Suprapubic skin (tissue), 4 donors: ENCODE measurements at regions not wholly inside any gene's neighbourhood (a gene's known extent, or its start where the extent isn't known, plus 50 kb on each side); places are given as distances from the start of the nearest gene placed in this dataset.

Source experiments
- DNase-seq, 2 donors: peaks; one replicate each; pipeline ENCODE4 v3.0.0-alpha.2; 2019; ENCODE audit warnings: low spot score in 2 of 2
- H3K27ac ChIP-seq: fragments of 200-600 bp; sonication (generic); one replicate; pipeline ENCODE4 v1.5.1; 2019
- H3K27me3 ChIP-seq: fragments of 200-600 bp; sonication (generic); one replicate; pipeline ENCODE4 v1.5.1; 2019
- H3K36me3 ChIP-seq: fragments of 200-600 bp; sonication (generic); one replicate; pipeline ENCODE4 v1.5.1; 2019
- H3K4me1 ChIP-seq: fragments of 200-600 bp; sonication (generic); one replicate; pipeline ENCODE4 v1.5.1; 2019
- H3K4me3 ChIP-seq: fragments of 200-600 bp; sonication (generic); one replicate; pipeline ENCODE4 v1.5.1; 2019; ENCODE audit warnings: mild to moderate bottlenecking
- H3K9me3 ChIP-seq: fragments of 200-600 bp; sonication (generic); one replicate; pipeline ENCODE4 v1.5.1; 2019
- EP300 ChIP-seq: sonication (generic); formaldehyde crosslinking; IDR thresholded peaks from one replicate; pipeline ENCODE4 v1.6.1; 2017; ENCODE audit warnings: antibody characterized with exemption
- POLR2A ChIP-seq, 2 donors: fragments of 450-650 bp; IDR thresholded peaks; one replicate each; pipeline ENCODE4 v1.6.1; 2017; ENCODE audit warnings: antibody characterized with exemption in 2 of 2, mild to moderate bottlenecking in 2 of 2, moderate library complexity in 2 of 2
- POLR2AphosphoS5 ChIP-seq, 3 donors: sonication (generic); formaldehyde crosslinking; IDR thresholded peaks; one replicate each; pipeline ENCODE4 v1.6.1; 2017; ENCODE audit warnings: antibody characterized with exemption in 3 of 3
- WGBS: methylation state at CpG from one replicate; pipeline ENCODE4 v1.1.5; 2018; 5-methylcytosine and 5-hydroxymethylcytosine counted together
- TF ChIP-seq, protein P1 (sequence below), 2 donors: fragments of 200-600 bp in 1 of 2; fragments of 450-650 bp in 1 of 2; sonication (generic) in 1 of 2; IDR thresholded peaks; one replicate each; pipeline ENCODE4 v1.5.1; 2016 to 2019; ENCODE audit warnings: antibody characterized with exemption in 2 of 2, mild to moderate bottlenecking in 1 of 2, moderate library complexity in 1 of 2

DNA sequence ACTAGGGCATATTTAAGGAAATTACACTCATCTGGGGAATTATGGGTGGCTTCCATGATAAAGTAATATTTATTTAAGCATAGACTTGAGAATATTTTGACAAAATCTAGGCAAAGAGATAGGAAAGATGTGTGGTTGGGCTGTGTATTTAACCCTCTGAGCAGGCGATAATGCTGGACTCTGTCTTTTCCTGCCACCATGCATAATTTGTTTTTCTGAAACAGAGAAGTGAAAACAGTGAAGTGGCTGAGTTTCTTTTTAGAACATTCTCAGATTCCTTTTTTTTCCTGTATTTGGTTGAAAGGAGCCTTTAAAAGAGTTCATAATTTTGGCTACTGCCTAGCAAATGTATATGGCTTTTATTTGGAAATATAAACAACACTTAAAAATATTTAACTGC lies 104.8 kb upstream of the CDH19 start:
- 80% methylated on average over 1 of the region's 1 CpG for WGBS
- DNase-seq, result no peak
- H3K9me3 ChIP-seq, result no peaks in the 10 kb centered on the region
- no peak overlapping the region for H3K27ac ChIP-seq
- H3K4me1 ChIP-seq, result no peaks in the 10 kb centered on the region
- H3K27me3 ChIP-seq, result no peaks in the 10 kb centered on the region
- H3K36me3 ChIP-seq, result no peaks in the 10 kb centered on the region
- TF ChIP-seq, protein P1, sequence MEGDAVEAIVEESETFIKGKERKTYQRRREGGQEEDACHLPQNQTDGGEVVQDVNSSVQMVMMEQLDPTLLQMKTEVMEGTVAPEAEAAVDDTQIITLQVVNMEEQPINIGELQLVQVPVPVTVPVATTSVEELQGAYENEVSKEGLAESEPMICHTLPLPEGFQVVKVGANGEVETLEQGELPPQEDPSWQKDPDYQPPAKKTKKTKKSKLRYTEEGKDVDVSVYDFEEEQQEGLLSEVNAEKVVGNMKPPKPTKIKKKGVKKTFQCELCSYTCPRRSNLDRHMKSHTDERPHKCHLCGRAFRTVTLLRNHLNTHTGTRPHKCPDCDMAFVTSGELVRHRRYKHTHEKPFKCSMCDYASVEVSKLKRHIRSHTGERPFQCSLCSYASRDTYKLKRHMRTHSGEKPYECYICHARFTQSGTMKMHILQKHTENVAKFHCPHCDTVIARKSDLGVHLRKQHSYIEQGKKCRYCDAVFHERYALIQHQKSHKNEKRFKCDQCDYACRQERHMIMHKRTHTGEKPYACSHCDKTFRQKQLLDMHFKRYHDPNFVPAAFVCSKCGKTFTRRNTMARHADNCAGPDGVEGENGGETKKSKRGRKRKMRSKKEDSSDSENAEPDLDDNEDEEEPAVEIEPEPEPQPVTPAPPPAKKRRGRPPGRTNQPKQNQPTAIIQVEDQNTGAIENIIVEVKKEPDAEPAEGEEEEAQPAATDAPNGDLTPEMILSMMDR (IDR thresholded peaks at IDR 0.05), result no peak
- TF ChIP-seq EP300 (no peak), POLR2A (IDR thresholded peaks at IDR 0.05) (no peak), POLR2AphosphoS5 (IDR thresholded peaks at IDR 0.05) (no peak)
- no peak overlapping the region for H3K4me3 ChIP-seq

DNA sequence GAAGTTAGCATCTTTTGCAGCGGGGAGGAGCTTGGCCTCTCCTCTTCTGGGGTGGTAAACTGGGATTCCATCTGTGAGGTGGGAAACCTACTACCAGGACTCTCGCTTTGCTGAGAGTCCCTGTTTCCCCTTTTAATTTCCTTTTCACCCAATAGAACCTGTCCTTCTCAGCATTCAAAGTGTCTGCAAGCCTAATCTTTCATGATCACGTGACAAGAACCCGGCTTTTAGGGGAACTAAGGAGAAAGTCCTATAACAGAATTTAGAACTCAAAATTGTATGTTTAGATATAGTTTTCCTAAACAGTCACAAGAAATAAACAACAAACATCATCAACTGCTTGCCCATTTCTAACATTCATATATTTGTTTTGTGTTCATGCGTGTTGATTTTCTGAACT lies 103.6 kb upstream of the CDH19 start:
- H3K27me3 ChIP-seq, result no peaks in the 10 kb centered on the region
- no peaks in the 10 kb centered on the region for H3K9me3 ChIP-seq
- no peak overlapping the region for H3K4me3 ChIP-seq
- WGBS, result 83% methylated on average over 5 of the region's 5 CpGs
- TF ChIP-seq POLR2AphosphoS5 (IDR thresholded peaks at IDR 0.05), result no peak
- no peak for TF ChIP-seq POLR2A (IDR thresholded peaks at IDR 0.05)
- TF ChIP-seq, protein P1 (IDR thresholded peaks at IDR 0.05), result no peak
- TF ChIP-seq EP300, result no peak
- no peak for DNase-seq
- no peaks in the 10 kb centered on the region for H3K4me1 ChIP-seq
- H3K27ac ChIP-seq, result no peak overlapping the region
- no peaks in the 10 kb centered on the region for H3K36me3 ChIP-seq

DNA sequence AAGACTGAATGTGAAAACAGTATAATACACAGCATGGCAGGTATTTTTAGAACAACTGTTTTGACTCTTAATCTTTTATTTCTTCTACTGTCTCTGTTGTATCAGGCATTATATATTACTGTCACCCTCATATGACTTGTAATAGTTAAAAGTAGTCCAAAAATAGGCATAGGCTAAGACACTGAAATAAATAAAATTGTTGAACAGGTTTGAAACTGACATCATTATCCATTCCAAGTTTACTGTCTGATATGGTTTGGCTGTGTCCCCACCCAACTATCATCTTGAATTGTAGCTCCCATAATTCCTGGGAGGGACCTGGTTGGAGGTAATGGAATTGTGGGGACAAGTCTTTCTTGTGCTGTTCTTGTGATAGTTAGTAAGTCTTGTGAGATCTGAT lies 91.4 kb upstream of the CDH19 start:
- no peak for DNase-seq
- TF ChIP-seq POLR2A (IDR thresholded peaks at IDR 0.05), result no peak
- no peak for TF ChIP-seq EP300
- TF ChIP-seq, protein P1 (IDR thresholded peaks at IDR 0.05), result no peak
- no peak for TF ChIP-seq POLR2AphosphoS5 (IDR thresholded peaks at IDR 0.05)
- no peaks in the 10 kb centered on the region for H3K27me3 ChIP-seq
- H3K27ac ChIP-seq, result no peak overlapping the region
- H3K36me3 ChIP-seq, result no peaks in the 10 kb centered on the region
- no peak overlapping the region for H3K4me3 ChIP-seq
- no peaks in the 10 kb centered on the region for H3K4me1 ChIP-seq
- H3K9me3 ChIP-seq, result no peaks in the 10 kb centered on the region

DNA sequence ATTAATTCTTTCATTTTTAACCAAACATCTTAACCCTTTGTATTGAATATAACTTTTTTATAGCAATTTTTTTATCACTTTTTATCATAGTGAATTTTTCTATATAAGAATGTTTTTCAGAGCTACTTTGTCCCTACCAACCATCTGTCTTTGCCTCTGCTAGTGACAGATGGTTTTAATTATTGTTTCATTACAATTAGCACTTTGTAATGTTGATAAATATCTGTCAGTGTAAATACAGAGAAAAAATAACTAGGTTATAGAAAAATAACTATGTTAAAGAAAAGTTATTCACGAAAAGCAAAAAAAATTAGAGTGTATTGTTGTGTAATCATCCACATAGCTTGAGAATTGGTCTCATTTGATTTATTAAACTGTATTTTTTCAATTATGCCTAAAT lies 91.0 kb upstream of the CDH19 start:
- WGBS, result 60% methylated on average over 1 of the region's 1 CpG
- H3K27ac ChIP-seq, result no peak overlapping the region

DNA sequence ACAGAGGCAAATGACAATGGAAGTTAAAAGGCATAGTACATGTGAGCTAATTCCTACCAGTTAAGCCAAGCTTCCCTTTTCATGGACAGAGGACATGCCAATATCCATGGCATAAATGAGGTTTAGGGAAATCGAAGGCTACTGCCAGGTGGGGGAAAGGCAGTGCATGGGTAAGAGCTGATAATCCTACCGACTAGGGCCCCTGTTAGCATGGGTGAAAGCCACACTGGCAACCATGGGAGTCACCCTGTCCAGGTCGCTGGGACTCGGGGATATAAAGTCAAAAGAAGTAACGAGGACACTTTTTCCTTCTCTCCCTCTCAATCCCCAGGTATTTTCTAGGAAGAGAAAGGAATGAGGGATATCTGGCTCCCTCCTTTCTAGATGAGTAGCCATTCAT lies 83.7 kb upstream of the CDH19 start:
- H3K9me3 ChIP-seq, result peaks cover 3% of the 10 kb centered on the region
- no peak for DNase-seq
- H3K27ac ChIP-seq, result no peak overlapping the region
- H3K27me3 ChIP-seq, result no peaks in the 10 kb centered on the region
- WGBS, result 93% methylated on average over 5 of the region's 5 CpGs
- TF ChIP-seq, protein P1 (IDR thresholded peaks at IDR 0.05), result no peak
- TF ChIP-seq POLR2A (IDR thresholded peaks at IDR 0.05), result no peak
- no peak for TF ChIP-seq EP300
- no peak for TF ChIP-seq POLR2AphosphoS5 (IDR thresholded peaks at IDR 0.05)
- no peaks in the 10 kb centered on the region for H3K36me3 ChIP-seq
- H3K4me3 ChIP-seq, result no peak overlapping the region
- H3K4me1 ChIP-seq, result no peaks in the 10 kb centered on the region

More for the DNA sequence above, 91.0 kb upstream of the CDH19 start:
- no peaks in the 10 kb centered on the region for H3K9me3 ChIP-seq
- DNase-seq, result no peak
- no peaks in the 10 kb centered on the region for H3K36me3 ChIP-seq
- no peak overlapping the region for H3K4me3 ChIP-seq
- H3K4me1 ChIP-seq, result no peaks in the 10 kb centered on the region
- H3K27me3 ChIP-seq, result no peaks in the 10 kb centered on the region
- TF ChIP-seq POLR2AphosphoS5 (IDR thresholded peaks at IDR 0.05) (no peak), EP300 (no peak), POLR2A (IDR thresholded peaks at IDR 0.05) (no peak)
- TF ChIP-seq, protein P1 (IDR thresholded peaks at IDR 0.05), result no peak
